GM10266 (cell line): ENCODE measurements at regions not wholly inside any gene's neighbourhood (a gene's known extent, or its start where the extent isn't known, plus 50 kb on each side); places are given as distances from the start of the nearest gene placed in this dataset.
"Not testable (repeated sequence)": the region's sequence is repeated elsewhere in the genome, so short reads cannot be mapped to it uniquely, and the experiment has no call there.

Source experiments
- DNase-seq: peaks from one replicate; pipeline ENCODE4 v3.0.0; 2012; ENCODE audit errors: extremely low spot score
- CTCF ChIP-seq: IDR thresholded peaks from 2 replicates; pipeline ENCODE4 v1.5.1; 2012; ENCODE audit warnings: mild to moderate bottlenecking, low read depth; ENCODE audit not compliant: control insufficient read depth, insufficient read depth; ENCODE audit errors: missing control alignments

- DNase-seq = no peak
- no peak for TF ChIP-seq CTCF
These were observed 247.9 kb downstream of the AMY1C start for GRCh38 chr1:103997631-103998030.

GRCh38 chr1:104018922-104019674, 269.4 kb downstream of the AMY1C start:
- DNase-seq = no peak
- no peak for TF ChIP-seq CTCF

GRCh38 chr1:104019675-104020049, 270.0 kb downstream of the AMY1C start:
- TF ChIP-seq CTCF = no peak
- DNase-seq = no peak

- DNase-seq = no peak
- no peak for TF ChIP-seq CTCF
These were observed 278.8 kb downstream of the AMY1C start for GRCh38 chr1:104028416-104029035.

GRCh38 chr1:104029456-104029970, 279.8 kb downstream of the AMY1C start:
- TF ChIP-seq CTCF = no peak
- DNase-seq = no peak

GRCh38 chr1:104056786-104057185, 307.1 kb downstream of the AMY1C start:
- no peak for DNase-seq
- TF ChIP-seq CTCF = no peak

- not testable (repeated sequence) for DNase-seq
These were observed 307.7 kb downstream of the AMY1C start for GRCh38 chr1:104057219-104057898.

- DNase-seq = not testable (repeated sequence)
These were observed 311.9 kb downstream of the AMY1C start for GRCh38 chr1:104061637-104062036.
